ENCODE measurements at regions not wholly inside any gene's neighbourhood (a gene's known extent, or its start where the extent isn't known, plus 50 kb on each side); places are given as distances from the start of the nearest gene placed in this dataset.

GRCh38 chr2:217438136-217438535 is 564.7 kb downstream of the TNS1 start:
- no peak for TF ChIP-seq NANOG (IDR thresholded peaks at IDR 0.05; ENCODE audit: borderline replicate concordance)
- TF ChIP-seq, protein P1, sequence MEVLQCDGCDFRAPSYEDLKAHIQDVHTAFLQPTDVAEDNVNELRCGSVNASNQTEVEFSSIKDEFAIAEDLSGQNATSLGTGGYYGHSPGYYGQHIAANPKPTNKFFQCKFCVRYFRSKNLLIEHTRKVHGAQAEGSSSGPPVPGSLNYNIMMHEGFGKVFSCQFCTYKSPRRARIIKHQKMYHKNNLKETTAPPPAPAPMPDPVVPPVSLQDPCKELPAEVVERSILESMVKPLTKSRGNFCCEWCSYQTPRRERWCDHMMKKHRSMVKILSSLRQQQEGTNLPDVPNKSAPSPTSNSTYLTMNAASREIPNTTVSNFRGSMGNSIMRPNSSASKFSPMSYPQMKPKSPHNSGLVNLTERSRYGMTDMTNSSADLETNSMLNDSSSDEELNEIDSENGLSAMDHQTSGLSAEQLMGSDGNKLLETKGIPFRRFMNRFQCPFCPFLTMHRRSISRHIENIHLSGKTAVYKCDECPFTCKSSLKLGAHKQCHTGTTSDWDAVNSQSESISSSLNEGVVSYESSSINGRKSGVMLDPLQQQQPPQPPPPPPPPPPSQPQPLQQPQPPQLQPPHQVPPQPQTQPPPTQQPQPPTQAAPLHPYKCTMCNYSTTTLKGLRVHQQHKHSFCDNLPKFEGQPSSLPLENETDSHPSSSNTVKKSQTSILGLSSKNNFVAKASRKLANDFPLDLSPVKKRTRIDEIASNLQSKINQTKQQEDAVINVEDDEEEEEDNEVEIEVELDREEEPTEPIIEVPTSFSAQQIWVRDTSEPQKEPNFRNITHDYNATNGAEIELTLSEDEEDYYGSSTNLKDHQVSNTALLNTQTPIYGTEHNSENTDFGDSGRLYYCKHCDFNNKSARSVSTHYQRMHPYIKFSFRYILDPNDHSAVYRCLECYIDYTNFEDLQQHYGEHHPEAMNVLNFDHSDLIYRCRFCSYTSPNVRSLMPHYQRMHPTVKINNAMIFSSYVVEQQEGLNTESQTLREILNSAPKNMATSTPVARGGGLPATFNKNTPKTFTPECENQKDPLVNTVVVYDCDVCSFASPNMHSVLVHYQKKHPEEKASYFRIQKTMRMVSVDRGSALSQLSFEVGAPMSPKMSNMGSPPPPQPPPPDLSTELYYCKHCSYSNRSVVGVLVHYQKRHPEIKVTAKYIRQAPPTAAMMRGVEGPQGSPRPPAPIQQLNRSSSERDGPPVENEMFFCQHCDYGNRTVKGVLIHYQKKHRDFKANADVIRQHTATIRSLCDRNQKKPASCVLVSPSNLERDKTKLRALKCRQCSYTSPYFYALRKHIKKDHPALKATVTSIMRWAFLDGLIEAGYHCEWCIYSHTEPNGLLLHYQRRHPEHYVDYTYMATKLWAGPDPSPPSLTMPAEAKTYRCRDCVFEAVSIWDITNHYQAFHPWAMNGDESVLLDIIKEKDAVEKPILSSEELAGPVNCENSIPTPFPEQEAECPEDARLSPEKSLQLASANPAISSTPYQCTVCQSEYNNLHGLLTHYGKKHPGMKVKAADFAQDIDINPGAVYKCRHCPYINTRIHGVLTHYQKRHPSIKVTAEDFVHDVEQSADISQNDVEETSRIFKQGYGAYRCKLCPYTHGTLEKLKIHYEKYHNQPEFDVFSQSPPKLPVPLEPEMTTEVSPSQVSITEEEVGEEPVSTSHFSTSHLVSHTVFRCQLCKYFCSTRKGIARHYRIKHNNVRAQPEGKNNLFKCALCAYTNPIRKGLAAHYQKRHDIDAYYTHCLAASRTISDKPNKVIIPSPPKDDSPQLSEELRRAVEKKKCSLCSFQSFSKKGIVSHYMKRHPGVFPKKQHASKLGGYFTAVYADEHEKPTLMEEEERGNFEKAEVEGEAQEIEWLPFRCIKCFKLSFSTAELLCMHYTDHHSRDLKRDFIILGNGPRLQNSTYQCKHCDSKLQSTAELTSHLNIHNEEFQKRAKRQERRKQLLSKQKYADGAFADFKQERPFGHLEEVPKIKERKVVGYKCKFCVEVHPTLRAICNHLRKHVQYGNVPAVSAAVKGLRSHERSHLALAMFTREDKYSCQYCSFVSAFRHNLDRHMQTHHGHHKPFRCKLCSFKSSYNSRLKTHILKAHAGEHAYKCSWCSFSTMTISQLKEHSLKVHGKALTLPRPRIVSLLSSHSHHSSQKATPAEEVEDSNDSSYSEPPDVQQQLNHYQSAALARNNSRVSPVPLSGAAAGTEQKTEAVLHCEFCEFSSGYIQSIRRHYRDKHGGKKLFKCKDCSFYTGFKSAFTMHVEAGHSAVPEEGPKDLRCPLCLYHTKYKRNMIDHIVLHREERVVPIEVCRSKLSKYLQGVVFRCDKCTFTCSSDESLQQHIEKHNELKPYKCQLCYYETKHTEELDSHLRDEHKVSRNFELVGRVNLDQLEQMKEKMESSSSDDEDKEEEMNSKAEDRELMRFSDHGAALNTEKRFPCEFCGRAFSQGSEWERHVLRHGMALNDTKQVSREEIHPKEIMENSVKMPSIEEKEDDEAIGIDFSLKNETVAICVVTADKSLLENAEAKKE (CRISPR knock-in tag; IDR thresholded peaks at IDR 0.05): no peak
- TF ChIP-seq, protein P2, sequence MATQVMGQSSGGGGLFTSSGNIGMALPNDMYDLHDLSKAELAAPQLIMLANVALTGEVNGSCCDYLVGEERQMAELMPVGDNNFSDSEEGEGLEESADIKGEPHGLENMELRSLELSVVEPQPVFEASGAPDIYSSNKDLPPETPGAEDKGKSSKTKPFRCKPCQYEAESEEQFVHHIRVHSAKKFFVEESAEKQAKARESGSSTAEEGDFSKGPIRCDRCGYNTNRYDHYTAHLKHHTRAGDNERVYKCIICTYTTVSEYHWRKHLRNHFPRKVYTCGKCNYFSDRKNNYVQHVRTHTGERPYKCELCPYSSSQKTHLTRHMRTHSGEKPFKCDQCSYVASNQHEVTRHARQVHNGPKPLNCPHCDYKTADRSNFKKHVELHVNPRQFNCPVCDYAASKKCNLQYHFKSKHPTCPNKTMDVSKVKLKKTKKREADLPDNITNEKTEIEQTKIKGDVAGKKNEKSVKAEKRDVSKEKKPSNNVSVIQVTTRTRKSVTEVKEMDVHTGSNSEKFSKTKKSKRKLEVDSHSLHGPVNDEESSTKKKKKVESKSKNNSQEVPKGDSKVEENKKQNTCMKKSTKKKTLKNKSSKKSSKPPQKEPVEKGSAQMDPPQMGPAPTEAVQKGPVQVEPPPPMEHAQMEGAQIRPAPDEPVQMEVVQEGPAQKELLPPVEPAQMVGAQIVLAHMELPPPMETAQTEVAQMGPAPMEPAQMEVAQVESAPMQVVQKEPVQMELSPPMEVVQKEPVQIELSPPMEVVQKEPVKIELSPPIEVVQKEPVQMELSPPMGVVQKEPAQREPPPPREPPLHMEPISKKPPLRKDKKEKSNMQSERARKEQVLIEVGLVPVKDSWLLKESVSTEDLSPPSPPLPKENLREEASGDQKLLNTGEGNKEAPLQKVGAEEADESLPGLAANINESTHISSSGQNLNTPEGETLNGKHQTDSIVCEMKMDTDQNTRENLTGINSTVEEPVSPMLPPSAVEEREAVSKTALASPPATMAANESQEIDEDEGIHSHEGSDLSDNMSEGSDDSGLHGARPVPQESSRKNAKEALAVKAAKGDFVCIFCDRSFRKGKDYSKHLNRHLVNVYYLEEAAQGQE (IDR thresholded peaks at IDR 0.05; ENCODE audit: unreplicated experiment): no peak
- no peak for TF ChIP-seq ZNF114 (CRISPR knock-in tag; IDR thresholded peaks at IDR 0.05)
- no peak for TF ChIP-seq ETS1 (IDR thresholded peaks at IDR 0.05)
- no peak for TF ChIP-seq EZH2 (IDR thresholded peaks at IDR 0.05; ENCODE audit: low read depth, unreplicated experiment)
- no peak for TF ChIP-seq STAT1 (IDR thresholded peaks at IDR 0.05; ENCODE audit: unreplicated experiment)
- no peak for TF ChIP-seq JUNB (IDR thresholded peaks at IDR 0.05; ENCODE audit: unreplicated experiment)
- no peak for TF ChIP-seq CTCF (conservative IDR thresholded peaks at IDR 0.05; ENCODE audit: low read depth in 2 of 2)
- TF ChIP-seq EZH2phosphoT487 (IDR thresholded peaks at IDR 0.05; ENCODE audit: unreplicated experiment): no peak
- no peak for TF ChIP-seq CREB1 (CRISPR knock-in tag; IDR thresholded peaks at IDR 0.05; ENCODE audit: low read depth)
- no peak for TF ChIP-seq POLR2AphosphoS5 (IDR thresholded peaks at IDR 0.05; ENCODE audit: low read depth)
- TF ChIP-seq ZNF331 (CRISPR knock-in tag; IDR thresholded peaks at IDR 0.05; ENCODE audit: low read depth): no peak
- H3K36me3 Mint-ChIP-seq (ENCODE audit: low read depth): no peaks in the 10 kb centered on the region
- Histone ChIP-seq H3K36me3 (ENCODE audit: insufficient read depth) (no peaks in the 10 kb centered on the region), H2AFZ (no peak overlapping the region), H4K20me1 (replicated peaks; ENCODE audit: insufficient read depth) (no peaks in the 10 kb centered on the region), H3K4me1 (ENCODE audit: insufficient read depth) (peaks cover 12% of the 10 kb centered on the region), H3K4me3 (no peak overlapping the region), H3K4me2 (no peak overlapping the region), H3K27me3 (ENCODE audit: insufficient read depth) (no peaks in the 10 kb centered on the region), H3F3A (replicated peaks; ENCODE audit: low read depth) (no peaks in the 10 kb centered on the region), H3K79me2 (replicated peaks; ENCODE audit: insufficient read depth) (no peaks in the 10 kb centered on the region), H3K27ac (ENCODE audit: low read depth) (no peak overlapping the region), H3K9me2 (ENCODE audit: insufficient read depth) (0 out of 2 replicates have a peak, but pooled peaks cover 4% of the 10 kb centered on the region)
- no peaks in the 10 kb centered on the region for H3K27me3 Mint-ChIP-seq (ENCODE audit: insufficient read depth, low read depth, poor library complexity)
- H3K9me3 Mint-ChIP-seq: no peaks in the 10 kb centered on the region
- H3K27ac Mint-ChIP-seq: no peak overlapping the region
- DNase-seq (ENCODE audit: low spot score) (no peak), ATAC-seq (no peak)
- H3K4me1 Mint-ChIP-seq: peaks cover 20% of the 10 kb centered on the region
- H3K4me3 Mint-ChIP-seq: no peak overlapping the region
